ENCODE measurements at regions not wholly inside any gene's neighbourhood (a gene's known extent, or its start where the extent isn't known, plus 50 kb on each side); places are given as distances from the start of the nearest gene placed in this dataset.

- CTCF ChIA-PET: interaction anchor here (0.7 to 14.9 kb wide), 6 partner anchors 10 to 427 kb away, joined by 3 to 374 read pairs (median 4); no protein-coding TSS in a partner anchor
- intact Hi-C loops (cut with micrococcal nuclease): loop anchor here (10.0 kb wide), 1 partner anchor 525 kb away; no protein-coding TSS in a partner anchor
Measured at GRCh38 chrX:110419512-110419911, 60.9 kb downstream of the RTL9 start.

GRCh38 chrX:110420771-110421499 lies 62.3 kb downstream of the RTL9 start:
- intact Hi-C loops (cut with micrococcal nuclease): no loop called here
- Mint-ChIP-seq H3K4me1 (ENCODE audit: low read depth) (no peaks in the 10 kb centered on the region), H3K27ac (no peak overlapping the region), H3K4me3 (no peak overlapping the region), H3K27me3 (ENCODE audit: low read depth) (no peaks in the 10 kb centered on the region), H3K36me3 (ENCODE audit: low read depth) (no peaks in the 10 kb centered on the region), H3K9me3 (no peaks in the 10 kb centered on the region)
- DNase-seq: no peak
- CTCF ChIA-PET: no interaction called here

More at GRCh38 chrX:110419512-110419911, 60.9 kb downstream of the RTL9 start:
- H3K4me3 Mint-ChIP-seq: no peak overlapping the region
- H3K36me3 Mint-ChIP-seq (ENCODE audit: low read depth): no peaks in the 10 kb centered on the region
- no peak for DNase-seq
- no peaks in the 10 kb centered on the region for H3K9me3 Mint-ChIP-seq
- H3K27me3 Mint-ChIP-seq (ENCODE audit: low read depth): no peaks in the 10 kb centered on the region
- H3K27ac Mint-ChIP-seq: no peak overlapping the region
- no peaks in the 10 kb centered on the region for H3K4me1 Mint-ChIP-seq (ENCODE audit: low read depth)

GRCh38 chrX:110421500-110422455 lies 63.1 kb downstream of the RTL9 start:
- CTCF ChIA-PET: no interaction called here
- no peak for DNase-seq
- Mint-ChIP-seq H3K36me3 (ENCODE audit: low read depth) (no peaks in the 10 kb centered on the region), H3K9me3 (no peaks in the 10 kb centered on the region), H3K4me1 (ENCODE audit: low read depth) (no peaks in the 10 kb centered on the region), H3K27me3 (ENCODE audit: low read depth) (no peaks in the 10 kb centered on the region), H3K4me3 (no peak overlapping the region), H3K27ac (no peak overlapping the region)
- intact Hi-C loops (cut with micrococcal nuclease): no loop called here

GRCh38 chrX:110425222-110426154 lies 66.8 kb downstream of the RTL9 start:
- Mint-ChIP-seq H3K9me3 (no peaks in the 10 kb centered on the region), H3K36me3 (ENCODE audit: low read depth) (no peaks in the 10 kb centered on the region), H3K27ac (no peak overlapping the region), H3K4me3 (no peak overlapping the region), H3K27me3 (ENCODE audit: low read depth) (no peaks in the 10 kb centered on the region), H3K4me1 (ENCODE audit: low read depth) (no peaks in the 10 kb centered on the region)
- CTCF ChIA-PET: interaction anchor here (0.6 to 1.7 kb wide), 4 partner anchors 9 to 504 kb away, joined by 3 to 5 read pairs (median 4); no protein-coding TSS in a partner anchor
- no peak for DNase-seq
- intact Hi-C loops (cut with micrococcal nuclease): no loop called here

GRCh38 chrX:110426155-110426504 lies 67.5 kb downstream of the RTL9 start:
- Mint-ChIP-seq H3K4me3 (no peak overlapping the region), H3K9me3 (no peaks in the 10 kb centered on the region), H3K27ac (no peak overlapping the region), H3K27me3 (ENCODE audit: low read depth) (no peaks in the 10 kb centered on the region), H3K4me1 (ENCODE audit: low read depth) (no peaks in the 10 kb centered on the region), H3K36me3 (ENCODE audit: low read depth) (no peaks in the 10 kb centered on the region)
- CTCF ChIA-PET: interaction anchor here (1.7 kb wide), 1 partner anchor 9 kb away, joined by 5 read pairs; no protein-coding TSS in a partner anchor
- intact Hi-C loops (cut with micrococcal nuclease): no loop called here
- DNase-seq: no peak

GRCh38 chrX:110427076-110427475 lies 68.4 kb downstream of the RTL9 start:
- Mint-ChIP-seq H3K27ac (no peak overlapping the region), H3K36me3 (ENCODE audit: low read depth) (no peaks in the 10 kb centered on the region), H3K9me3 (no peaks in the 10 kb centered on the region), H3K4me3 (no peak overlapping the region), H3K27me3 (ENCODE audit: low read depth) (no peaks in the 10 kb centered on the region), H3K4me1 (ENCODE audit: low read depth) (no peaks in the 10 kb centered on the region)
- DNase-seq: no peak
- intact Hi-C loops (cut with micrococcal nuclease): no loop called here
- CTCF ChIA-PET: no interaction called here

GRCh38 chrX:110428144-110428543 lies 69.5 kb downstream of the RTL9 start:
- intact Hi-C loops (cut with micrococcal nuclease): no loop called here
- no peak for DNase-seq
- Mint-ChIP-seq H3K27ac (no peak overlapping the region), H3K9me3 (no peaks in the 10 kb centered on the region), H3K4me3 (no peak overlapping the region), H3K36me3 (ENCODE audit: low read depth) (no peaks in the 10 kb centered on the region), H3K27me3 (ENCODE audit: low read depth) (no peaks in the 10 kb centered on the region), H3K4me1 (ENCODE audit: low read depth) (no peaks in the 10 kb centered on the region)
- CTCF ChIA-PET: no interaction called here

- H3K27ac Mint-ChIP-seq: no peak overlapping the region
- no peak for DNase-seq
- H3K4me3 Mint-ChIP-seq: no peak overlapping the region
- H3K4me1 Mint-ChIP-seq (ENCODE audit: low read depth): no peaks in the 10 kb centered on the region
- H3K9me3 Mint-ChIP-seq: no peaks in the 10 kb centered on the region
- peaks cover 3% of the 10 kb centered on the region for H3K27me3 Mint-ChIP-seq (ENCODE audit: low read depth)
- H3K36me3 Mint-ChIP-seq (ENCODE audit: low read depth): no peaks in the 10 kb centered on the region
- intact Hi-C loops (cut with micrococcal nuclease): no loop called here
- CTCF ChIA-PET: no interaction called here
Measured at GRCh38 chrX:110430293-110431076, 71.8 kb downstream of the RTL9 start.

- no peak for DNase-seq
- Mint-ChIP-seq H3K4me3 (no peak overlapping the region), H3K27ac (no peak overlapping the region), H3K36me3 (ENCODE audit: low read depth) (no peaks in the 10 kb centered on the region), H3K27me3 (ENCODE audit: low read depth) (peaks cover 3% of the 10 kb centered on the region), H3K9me3 (no peaks in the 10 kb centered on the region), H3K4me1 (ENCODE audit: low read depth) (no peaks in the 10 kb centered on the region)
- intact Hi-C loops (cut with micrococcal nuclease): no loop called here
- CTCF ChIA-PET: no interaction called here
Measured at GRCh38 chrX:110432091-110432905, 73.7 kb downstream of the RTL9 start.

- DNase-seq: no peak
- Mint-ChIP-seq H3K9me3 (no peaks in the 10 kb centered on the region), H3K36me3 (ENCODE audit: low read depth) (no peaks in the 10 kb centered on the region), H3K27ac (no peak overlapping the region), H3K4me1 (ENCODE audit: low read depth) (no peaks in the 10 kb centered on the region), H3K27me3 (ENCODE audit: low read depth) (peaks cover 3% of the 10 kb centered on the region), H3K4me3 (no peak overlapping the region)
- intact Hi-C loops (cut with micrococcal nuclease): no loop called here
- CTCF ChIA-PET: no interaction called here
Measured at GRCh38 chrX:110432906-110433215, 74.2 kb downstream of the RTL9 start.

- H3K27me3 Mint-ChIP-seq (ENCODE audit: low read depth): peaks cover 3% of the 10 kb centered on the region
- H3K27ac Mint-ChIP-seq: no peak overlapping the region
- no peaks in the 10 kb centered on the region for H3K36me3 Mint-ChIP-seq (ENCODE audit: low read depth)
- CTCF ChIA-PET: interaction anchor here (0.6 kb wide), 1 partner anchor 19 kb away, joined by 3 read pairs; no protein-coding TSS in a partner anchor
- intact Hi-C loops (cut with micrococcal nuclease): no loop called here
- no peaks in the 10 kb centered on the region for H3K9me3 Mint-ChIP-seq
- DNase-seq: no peak
- H3K4me3 Mint-ChIP-seq: no peak overlapping the region
- H3K4me1 Mint-ChIP-seq (ENCODE audit: low read depth): no peaks in the 10 kb centered on the region
Measured at GRCh38 chrX:110435196-110435595, 76.5 kb downstream of the RTL9 start.

Measured in activated naive CD4-positive, alpha-beta T cell treated with anti-CD3 and anti-CD28 coated beads for 36 hours (primary cell).